ENCODE measurements at regions not wholly inside any gene's neighbourhood (a gene's known extent, or its start where the extent isn't known, plus 50 kb on each side); places are given as distances from the start of the nearest gene placed in this dataset.

GRCh38 chr4:167290678-167291077, 56.4 kb upstream of the SPOCK3 start:
- no peak for DNase-seq

- no peak for DNase-seq
These were observed 74.6 kb upstream of the SPOCK3 start for GRCh38 chr4:167308876-167309275.

- DNase-seq, result no peak
These were observed 87.0 kb upstream of the SPOCK3 start for GRCh38 chr4:167321299-167321698.

DNA sequence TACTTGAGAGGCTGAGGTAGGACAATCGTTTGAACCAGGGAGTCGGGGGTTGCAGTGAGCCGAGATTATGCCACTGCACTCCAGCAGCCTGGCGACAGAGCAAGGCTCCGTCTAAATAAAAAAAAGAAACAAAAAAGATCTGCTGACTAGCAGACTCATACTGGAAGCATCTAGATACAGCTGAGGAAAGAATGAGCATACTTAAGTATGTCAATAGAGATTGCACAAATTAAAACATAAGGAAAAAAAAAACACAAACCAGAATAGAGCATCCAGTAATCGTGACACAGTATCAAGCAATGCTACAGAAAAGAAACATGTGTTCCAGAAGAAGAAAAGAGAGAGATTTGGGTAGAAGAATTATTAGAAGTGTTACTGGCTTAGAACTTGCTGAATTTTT, 105.5 kb upstream of the SPOCK3 start:
- DNase-seq, result no peak

GRCh38 chr4:167359711-167360110, 125.4 kb upstream of the SPOCK3 start:
- no peak for DNase-seq

GRCh38 chr4:167379076-167379835, 145.0 kb upstream of the SPOCK3 start:
- no peak for DNase-seq

DNA sequence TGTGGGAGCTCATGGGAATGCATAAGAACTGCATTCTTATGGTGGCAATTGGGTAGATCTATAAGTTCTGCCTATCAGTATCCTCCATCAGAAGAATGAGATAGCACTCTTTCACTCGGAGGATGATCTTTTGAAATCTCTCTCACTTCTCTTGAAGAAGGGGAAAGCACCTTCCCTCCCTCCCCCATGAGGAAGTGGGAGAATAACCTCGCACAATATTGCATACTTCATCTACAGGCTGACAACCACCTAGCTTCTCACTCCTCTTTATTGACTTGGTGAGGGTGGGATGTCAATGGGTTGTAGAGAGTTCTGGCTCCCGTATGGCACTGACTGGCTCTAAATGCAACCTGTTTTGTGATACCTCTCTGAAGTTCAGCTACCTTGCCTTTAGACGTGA, 146.7 kb upstream of the SPOCK3 start:
- no peak for DNase-seq

GRCh38 chr4:167383291-167383690, 149.0 kb upstream of the SPOCK3 start:
- no peak for DNase-seq

DNA sequence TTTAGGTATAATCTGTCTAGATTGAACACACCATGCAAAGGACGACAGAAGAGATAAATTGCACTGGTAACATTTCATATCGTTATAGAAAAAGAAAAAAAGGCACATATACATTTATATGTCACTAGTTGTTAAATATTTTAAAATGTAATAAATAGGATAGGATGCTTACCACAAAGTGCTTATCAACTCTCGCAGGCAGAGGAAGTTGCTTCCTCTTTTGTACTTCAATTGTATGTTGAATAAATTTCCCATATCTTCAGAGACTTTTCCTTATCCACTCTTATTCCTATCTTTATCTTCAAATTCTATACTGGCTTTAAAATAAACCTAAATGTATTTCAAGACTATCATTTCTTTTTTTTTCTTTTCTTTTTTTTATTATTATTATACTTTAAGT, 163.3 kb upstream of the SPOCK3 start:
- DNase-seq, result no peak

GRCh38 chr4:167399201-167399600, 164.9 kb upstream of the SPOCK3 start:
- DNase-seq, result no peak

- no peak for DNase-seq
These were observed 171.9 kb upstream of the SPOCK3 start for GRCh38 chr4:167406181-167406580.

DNA sequence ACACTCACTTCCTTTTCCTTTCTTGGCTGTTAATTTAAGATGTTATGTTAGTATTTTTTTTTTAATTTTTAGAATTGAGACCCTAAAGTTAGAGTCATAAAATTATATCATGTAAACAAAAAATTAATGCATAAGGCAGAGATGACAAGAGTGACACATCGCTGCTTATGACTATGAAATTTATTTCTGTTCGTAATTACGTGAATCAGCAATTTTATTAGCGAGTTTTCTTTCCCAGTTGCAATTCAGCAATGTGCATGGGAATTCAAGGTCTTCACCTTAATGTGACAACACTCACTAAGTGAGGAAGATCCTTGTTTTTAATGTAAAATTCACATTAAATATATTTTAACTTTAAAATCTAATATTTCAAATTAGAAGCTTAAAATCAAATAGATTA, 181.2 kb upstream of the SPOCK3 start:
- DNase-seq, result no peak

DNA sequence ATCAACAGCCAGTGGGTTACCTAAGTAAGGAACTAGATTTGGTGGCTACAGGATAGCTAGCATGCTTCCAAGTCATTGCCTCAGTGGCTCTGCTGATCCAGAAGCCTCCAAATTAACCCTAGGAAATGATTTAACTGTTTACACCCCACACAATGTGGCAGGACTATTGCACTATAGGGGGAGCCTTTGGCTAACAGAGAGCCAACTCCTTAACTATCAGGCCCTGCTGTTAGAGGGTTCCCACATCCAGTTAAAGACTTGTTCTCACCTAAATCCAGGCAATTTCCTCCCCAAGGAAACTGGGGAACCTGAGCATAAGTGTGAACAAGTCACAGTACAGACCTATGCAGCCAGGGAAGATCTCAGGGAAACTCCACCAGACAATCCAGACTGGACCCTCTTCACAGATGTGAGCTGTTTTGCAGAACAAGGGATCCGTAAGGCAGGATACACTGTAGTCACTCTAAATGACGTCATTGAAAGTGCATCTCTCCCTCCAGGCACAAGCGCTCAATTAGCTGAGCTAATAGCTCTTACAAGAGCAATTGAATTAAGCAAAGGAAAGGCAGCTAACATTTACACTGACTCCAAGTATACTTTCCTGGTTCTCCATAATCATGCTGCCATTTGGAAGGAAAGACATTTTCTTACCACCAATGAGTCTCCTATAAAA, 185.3 kb upstream of the SPOCK3 start:
- no peak for DNase-seq

- DNase-seq, result no peak
These were observed 186.9 kb upstream of the SPOCK3 start for GRCh38 chr4:167421201-167421600.

DNA sequence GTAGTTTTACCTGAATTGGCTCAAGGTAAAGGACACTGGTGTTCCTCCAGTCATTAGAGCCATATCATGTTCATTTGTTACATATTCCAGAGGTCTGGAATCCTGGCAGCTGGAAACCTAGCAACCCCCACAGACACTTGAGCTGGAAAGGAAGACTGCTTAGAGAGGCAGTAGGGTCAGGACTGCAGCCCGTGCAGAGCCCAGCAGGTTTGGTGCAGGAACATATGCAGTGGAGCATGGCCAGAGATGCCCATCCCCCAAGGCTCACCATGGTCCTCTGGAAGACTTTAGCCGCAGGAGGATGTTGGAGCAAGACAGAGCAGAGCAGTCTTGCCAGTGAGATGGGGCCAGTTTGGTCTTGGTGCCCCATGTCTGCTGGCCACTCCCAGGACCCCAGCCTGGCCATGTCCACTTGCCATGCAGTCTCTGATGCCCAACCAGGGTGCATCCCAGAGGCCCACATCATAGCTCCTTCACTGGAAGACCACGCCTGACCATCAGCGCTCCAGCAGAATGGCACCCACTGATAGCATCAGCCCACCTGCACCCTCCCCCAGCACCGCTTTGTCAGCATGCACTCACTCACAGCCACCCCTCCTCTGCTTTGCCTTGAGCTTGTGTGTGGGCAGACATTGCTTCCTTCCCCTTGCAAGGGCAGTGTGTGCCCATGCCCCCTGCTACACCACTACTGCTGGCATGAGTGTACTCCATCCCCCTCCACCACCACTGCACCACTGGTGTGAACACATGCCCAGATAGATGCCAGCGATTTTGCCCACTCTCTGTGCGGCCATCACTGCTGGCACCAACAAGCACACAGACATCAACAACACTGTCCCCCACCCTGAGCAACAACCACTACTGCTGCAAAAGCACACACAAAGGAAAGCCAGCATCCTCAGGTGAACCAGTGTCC, 190.3 kb upstream of the SPOCK3 start:
- DNase-seq, result no peak

GRCh38 chr4:167428156-167428555, 193.9 kb upstream of the SPOCK3 start:
- DNase-seq, result no peak

- DNase-seq, result no peak
These were observed 197.1 kb upstream of the SPOCK3 start for GRCh38 chr4:167431371-167431770.

DNA sequence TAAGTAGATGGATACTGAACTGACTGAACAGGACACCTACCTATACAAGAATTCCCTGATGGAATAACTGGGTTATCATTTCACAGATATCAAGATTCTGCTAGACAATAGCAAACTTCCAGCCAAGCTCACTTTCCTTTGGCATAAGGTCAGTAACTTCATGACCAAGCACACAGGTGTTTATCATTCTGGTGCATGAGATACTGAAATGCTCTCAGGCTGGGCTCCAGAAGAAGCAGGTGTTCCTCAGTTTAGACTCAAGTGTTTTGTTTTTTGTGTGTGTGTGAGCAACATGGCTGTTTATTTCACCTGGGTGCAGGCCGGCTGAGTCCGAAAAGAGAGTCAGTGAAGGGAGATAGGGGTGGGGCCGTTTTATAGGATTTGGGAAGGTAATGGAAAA, 201.5 kb upstream of the SPOCK3 start:
- no peak for DNase-seq

- no peak for DNase-seq
These were observed 209.5 kb upstream of the SPOCK3 start for GRCh38 chr4:167443841-167444240.

GRCh38 chr4:167452922-167453430, 218.7 kb upstream of the SPOCK3 start:
- DNase-seq, result no peak

- DNase-seq, result no peak
These were observed 222.3 kb upstream of the SPOCK3 start for GRCh38 chr4:167456619-167457018.

DNA sequence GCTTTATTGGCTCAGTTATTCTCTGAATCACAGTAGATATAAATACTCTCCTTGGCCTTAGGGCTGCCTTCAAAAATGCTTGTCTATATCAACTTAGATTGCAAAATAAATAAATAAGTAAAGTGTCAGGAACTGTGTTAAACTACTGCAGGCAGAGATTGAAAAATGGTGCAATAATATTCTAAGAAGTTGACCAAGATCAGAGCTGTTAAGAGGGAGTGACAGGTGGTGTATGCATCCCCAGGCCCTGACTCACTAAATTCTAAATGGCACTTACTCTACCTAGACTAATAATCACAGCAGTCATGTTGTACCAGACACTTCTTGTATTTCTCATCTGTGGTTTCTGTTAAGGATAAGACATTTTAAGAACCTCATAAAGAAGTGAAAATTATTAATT, 235.1 kb upstream of the SPOCK3 start:
- no peak for DNase-seq

- DNase-seq, result no peak
These were observed 241.7 kb upstream of the SPOCK3 start for GRCh38 chr4:167475951-167476350.
